Endothelial cell of umbilical vein (primary cell): ENCODE measurements at regions not wholly inside any gene's neighbourhood (a gene's known extent, or its start where the extent isn't known, plus 50 kb on each side); places are given as distances from the start of the nearest gene placed in this dataset.

ENCODE experiments used
- BruUV-seq: library from RNA; stranded (reverse); fragments of 400-500 nt; replicated peaks from 2 replicates; lab custom pipeline; 2021; lab: Mats Ljungman, UMichigan
- CTCF ChIA-PET: fragments of 300-600, 350-600 bp; sonication (Branson Sonifier 250); formaldehyde crosslinking; loops from one replicate; lab custom pipeline; 2021; ENCODE audit warnings: antibody characterized with exemption, inconsistent platforms; lab: Charles Lee
- POLR2A ChIA-PET: fragments of 300-600, 350-600 bp; sonication (Branson Sonifier 250); formaldehyde crosslinking; loops from one replicate; lab custom pipeline; 2021; ENCODE audit warnings: antibody characterized with exemption, inconsistent platforms; lab: Charles Lee
- DNase-seq: peaks from one replicate; pipeline ENCODE4 v3.0.0-alpha.2; 2011; ENCODE audit warnings: low read depth, low spot score
- FAIRE-seq: peaks from 2 replicates; lab custom pipeline; 2011; peaks lifted over from hg19 to GRCh38; lab: Jason Lieb, UNC
- H2AFZ ChIP-seq: 2 replicates; pipeline ENCODE4 v1.6.0; 2012; ENCODE audit warnings: low read depth, low read length, control low read depth, inconsistent platforms
- H3K27ac ChIP-seq: 2 replicates; pipeline ENCODE4 v1.5.1; 2011; ENCODE audit warnings: low read depth, mild to moderate bottlenecking, control low read depth, low read length, moderate library complexity; ENCODE audit not compliant: insufficient read depth
- H3K27me3 ChIP-seq, 2 experiments: 2 replicates each; pipeline versions ENCODE4 v1.6.0 to v1.6.1; 2011; ENCODE audit warnings: low read length in 2 of 2, mixed read lengths in 1 of 2; ENCODE audit not compliant: control insufficient read depth in 2 of 2, insufficient read depth in 2 of 2
- H3K36me3 ChIP-seq, 2 experiments: 2 replicates in 1 of 2; 3 replicates in 1 of 2; pipeline ENCODE4 v1.5.1; 2011; ENCODE audit warnings: low read length in 2 of 2, mild to moderate bottlenecking in 1 of 2, moderate library complexity in 1 of 2; ENCODE audit not compliant: control insufficient read depth in 2 of 2, insufficient read depth in 2 of 2; ENCODE audit errors: extremely low read depth in 1 of 2
- H3K4me1 ChIP-seq: 3 replicates; pipeline ENCODE4 v1.5.1; 2011; ENCODE audit warnings: mild to moderate bottlenecking, low read length; ENCODE audit not compliant: control insufficient read depth, insufficient read depth; ENCODE audit errors: extremely low read depth
- H3K4me2 ChIP-seq: 2 replicates; pipeline ENCODE4 v1.6.1; 2011; ENCODE audit warnings: low read length, control low read depth, mixed read lengths; ENCODE audit not compliant: insufficient read depth
- H3K4me3 ChIP-seq, 3 experiments: fragments of 200-600 bp in 1 of 3; sonication (generic), shearing (Covaris generic) in 1 of 3; replicated peaks in 1 of 3; 2 replicates each; pipeline ENCODE4 v1.5.1; 2011 to 2016; ENCODE audit warnings: control low read depth in 3 of 3, low read length in 3 of 3, mild to moderate bottlenecking in 2 of 3, inconsistent platforms in 1 of 3, low read depth in 1 of 3, moderate library complexity in 1 of 3; ENCODE audit not compliant: insufficient read depth in 1 of 3
- H3K79me2 ChIP-seq: 2 replicates; pipeline ENCODE4 v1.6.0; 2012; ENCODE audit warnings: low read length, inconsistent platforms; ENCODE audit not compliant: control insufficient read depth, insufficient read depth
- H3K9ac ChIP-seq: replicated peaks from 2 replicates; pipeline ENCODE3; 2011; ENCODE audit warnings: low read length, control low read depth; ENCODE audit not compliant: insufficient read depth; ENCODE audit errors: extremely low read depth
- H3K9me1 ChIP-seq: replicated peaks from 3 replicates; pipeline ENCODE4 v1.6.0; 2011; ENCODE audit warnings: mild to moderate bottlenecking, low read length; ENCODE audit not compliant: control insufficient read depth, insufficient read depth; ENCODE audit errors: extremely low read depth
- H3K9me3 ChIP-seq: replicated peaks from 2 replicates; pipeline ENCODE4 v1.5.1; 2012; ENCODE audit warnings: low read length, inconsistent platforms; ENCODE audit not compliant: control insufficient read depth, insufficient read depth
- H4K20me1 ChIP-seq: replicated peaks from 2 replicates; pipeline ENCODE3; 2011; ENCODE audit warnings: mild to moderate bottlenecking, low read length; ENCODE audit not compliant: control insufficient read depth, insufficient read depth; ENCODE audit errors: extremely low read depth
- EZH2 ChIP-seq: IDR thresholded peaks from 2 replicates; pipeline ENCODE4 v1.6.1; 2012; ENCODE audit warnings: borderline replicate concordance, low read depth, mild to moderate bottlenecking, moderate library complexity, low read length, inconsistent platforms; ENCODE audit not compliant: severe bottlenecking
- FOS ChIP-seq: IDR thresholded peaks from 2 replicates; pipeline ENCODE4 v1.6.1; 2011; ENCODE audit warnings: mild to moderate bottlenecking, low read length, moderate library complexity, borderline replicate concordance; ENCODE audit not compliant: insufficient read depth
- GATA2 ChIP-seq: IDR thresholded peaks from 2 replicates; pipeline ENCODE4 v1.7.0; 2011; ENCODE audit warnings: low read depth, mild to moderate bottlenecking, moderate library complexity, mixed read lengths, low read length; ENCODE audit not compliant: insufficient read length, insufficient read depth
- JUN ChIP-seq: IDR thresholded peaks from 2 replicates; pipeline ENCODE4 v1.6.1; 2011; ENCODE audit warnings: borderline replicate concordance, low read depth; ENCODE audit not compliant: insufficient read length, insufficient read depth
- MYC ChIP-seq: IDR thresholded peaks from one replicate; pipeline ENCODE4 v1.6.1; 2011; ENCODE audit warnings: mild to moderate bottlenecking, low read depth, low read length
- POLR2A ChIP-seq: IDR thresholded peaks from 2 replicates; pipeline ENCODE4 v1.6.1; 2012; ENCODE audit warnings: low read depth, mild to moderate bottlenecking, control low read depth, low read length
- POLR2AphosphoS5 ChIP-seq: IDR thresholded peaks from 2 replicates; pipeline ENCODE4 v1.6.1; 2012; ENCODE audit warnings: low read depth, mild to moderate bottlenecking, control low read depth, low read length, moderate library complexity; ENCODE audit not compliant: insufficient read depth
- dilution Hi-C: fragments of 300-500 bp; cut with MboI; formaldehyde crosslinking; loops from one replicate; pipeline ENCODE4 v1.15.0; 2019; ENCODE audit warnings: low sequenced_read_pairs; ENCODE audit not compliant: extremely low pct_ligation_motif_present
- intact Hi-C: fragments of 100-400 bp; cut with micrococcal nuclease; formaldehyde crosslinking; loops from one replicate; pipeline ENCODE4 v1.10.0; 2022
- TF ChIP-seq, protein P1 (sequence below), 2 donors: IDR thresholded peaks; 1 replicate in 1 of 2; 2 replicates in 1 of 2; pipeline ENCODE4 v1.5.1; 2011; ENCODE audit warnings: low read length in 2 of 2, mild to moderate bottlenecking in 2 of 2, moderate library complexity in 2 of 2, control low read depth in 1 of 2, inconsistent platforms in 1 of 2, low read depth in 1 of 2; ENCODE audit not compliant: insufficient read depth in 1 of 2; ENCODE audit errors: extremely low read depth in 1 of 2

DNA sequence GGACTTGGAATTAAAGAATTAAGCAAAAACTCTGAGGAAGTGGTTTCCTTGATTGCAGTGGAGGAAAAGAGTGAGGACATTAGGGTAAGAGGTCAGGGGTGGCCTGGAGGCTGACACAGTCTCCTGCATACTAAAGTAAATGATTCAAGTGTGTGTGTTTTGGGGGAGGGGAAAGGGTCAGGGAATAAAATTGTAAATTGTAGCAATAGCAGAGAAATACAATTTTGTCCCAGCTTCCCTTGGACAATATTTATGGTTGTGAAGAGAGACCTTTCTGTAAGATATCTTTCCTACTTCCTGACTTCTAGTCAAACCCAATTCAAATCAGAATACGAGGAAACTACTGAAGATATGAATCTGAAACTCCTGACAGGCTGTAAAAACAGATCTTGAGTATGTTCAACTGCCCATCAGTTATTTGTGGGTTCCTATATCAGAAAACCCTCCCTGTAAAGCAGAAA, 143.4 kb upstream of the HMGN3 start:
- Histone ChIP-seq H3K4me3 (peak overlapping the region in 1 of 3 experiments; percentile 47), H3K27ac (peak overlapping the region; percentile 78), H3K9ac (peak overlapping the region; percentile 20), H3K4me1 (peaks cover 42% of the 10 kb centered on the region), H3K79me2 (no peaks in the 10 kb centered on the region), H2AFZ (no peak overlapping the region), H3K27me3 (no peaks in the 10 kb centered on the region), H3K36me3 (no peaks in the 10 kb centered on the region), H3K9me1 (no peaks in the 10 kb centered on the region), H3K4me2 (peak overlapping the region; percentile 78), H4K20me1 (no peaks in the 10 kb centered on the region), H3K9me3 (no peaks in the 10 kb centered on the region)
- TF ChIP-seq MYC (no peak), FOS (peak; percentile 73), POLR2A (peak; percentile 50), GATA2 (peak; percentile 87), EZH2 (no peak), POLR2AphosphoS5 (peak; percentile 78)
- FAIRE-seq (peak; percentile 81), DNase-seq (peak; percentile 93)
- POLR2A ChIA-PET, result no interaction called here
- intact Hi-C loops (loop anchor here (1.0 to 5.0 kb wide), 6 partner anchors 8 to 301 kb away; partner anchors contain the start of genes LCA5 and PHIP), dilution Hi-C loops (no loop called here)
- CTCF ChIA-PET, result interaction anchor here (1.3 kb wide), 1 partner anchor 51 kb away, joined by 4 read pairs; no protein-coding TSS in a partner anchor
- no TSS peak for BruUV-seq

DNA sequence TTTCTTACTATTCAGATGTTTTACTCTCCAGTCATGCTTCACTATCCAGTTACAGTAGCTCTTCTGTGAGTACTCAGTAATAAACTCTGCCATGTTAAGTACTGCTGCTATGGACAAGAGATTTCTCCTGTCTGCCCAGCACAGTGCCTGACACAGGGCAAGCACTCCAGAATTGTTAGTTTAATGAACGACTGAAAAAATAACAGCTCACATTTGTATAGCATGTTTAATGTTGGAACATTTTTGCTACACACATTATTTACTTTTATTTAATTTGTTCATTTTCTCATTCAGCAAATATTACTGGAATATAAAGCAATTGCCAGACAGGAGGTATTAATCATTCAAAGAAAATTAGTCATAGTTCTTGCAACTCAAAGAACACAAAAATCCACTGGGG, 142.6 kb upstream of the HMGN3 start:
- H3K9me3 ChIP-seq, result no peaks in the 10 kb centered on the region
- TF ChIP-seq EZH2 (no peak), POLR2AphosphoS5 (no peak), JUN (no peak), MYC (no peak), POLR2A (no peak), FOS (peak; percentile 43), GATA2 (no peak)
- TF ChIP-seq, protein P1, sequence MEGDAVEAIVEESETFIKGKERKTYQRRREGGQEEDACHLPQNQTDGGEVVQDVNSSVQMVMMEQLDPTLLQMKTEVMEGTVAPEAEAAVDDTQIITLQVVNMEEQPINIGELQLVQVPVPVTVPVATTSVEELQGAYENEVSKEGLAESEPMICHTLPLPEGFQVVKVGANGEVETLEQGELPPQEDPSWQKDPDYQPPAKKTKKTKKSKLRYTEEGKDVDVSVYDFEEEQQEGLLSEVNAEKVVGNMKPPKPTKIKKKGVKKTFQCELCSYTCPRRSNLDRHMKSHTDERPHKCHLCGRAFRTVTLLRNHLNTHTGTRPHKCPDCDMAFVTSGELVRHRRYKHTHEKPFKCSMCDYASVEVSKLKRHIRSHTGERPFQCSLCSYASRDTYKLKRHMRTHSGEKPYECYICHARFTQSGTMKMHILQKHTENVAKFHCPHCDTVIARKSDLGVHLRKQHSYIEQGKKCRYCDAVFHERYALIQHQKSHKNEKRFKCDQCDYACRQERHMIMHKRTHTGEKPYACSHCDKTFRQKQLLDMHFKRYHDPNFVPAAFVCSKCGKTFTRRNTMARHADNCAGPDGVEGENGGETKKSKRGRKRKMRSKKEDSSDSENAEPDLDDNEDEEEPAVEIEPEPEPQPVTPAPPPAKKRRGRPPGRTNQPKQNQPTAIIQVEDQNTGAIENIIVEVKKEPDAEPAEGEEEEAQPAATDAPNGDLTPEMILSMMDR (IDR thresholded peaks at IDR 0.05; ENCODE audit: extremely low read depth in 1 of 2, insufficient read depth in 1 of 2, low read depth in 1 of 2, low read length in 2 of 2), result no peak
- peak; percentile 53 for FAIRE-seq
- H3K36me3 ChIP-seq, result no peaks in the 10 kb centered on the region
- H3K4me3 ChIP-seq, result no peak overlapping the region
- peaks cover 42% of the 10 kb centered on the region for H3K4me1 ChIP-seq
- intact Hi-C loops, result loop anchor here (1.0 to 5.0 kb wide), 3 partner anchors 90 to 300 kb away; partner anchors contain the start of genes LCA5 and PHIP
- peak overlapping the region; percentile 34 for H3K9ac ChIP-seq
- H2AFZ ChIP-seq, result peak overlapping the region; percentile 29
- peak overlapping the region; percentile 78 for H3K27ac ChIP-seq
- peak overlapping the region; percentile 78 for H3K4me2 ChIP-seq
- ChIA-PET CTCF (interaction anchor here (1.1 to 2.2 kb wide), 3 partner anchors 9 to 64 kb away, joined by 3 to 13 read pairs (median 4); no protein-coding TSS in a partner anchor), POLR2A (no interaction called here)
- peak; percentile 64 for DNase-seq
- no TSS peak for BruUV-seq
- dilution Hi-C loops, result no loop called here
- H3K27me3 ChIP-seq, result no peaks in the 10 kb centered on the region
- H4K20me1 ChIP-seq, result no peaks in the 10 kb centered on the region
- H3K79me2 ChIP-seq, result no peaks in the 10 kb centered on the region
- no peaks in the 10 kb centered on the region for H3K9me1 ChIP-seq
